HL-60 (cell line): ENCODE measurements at regions not wholly inside any gene's neighbourhood (a gene's known extent, or its start where the extent isn't known, plus 50 kb on each side); places are given as distances from the start of the nearest gene placed in this dataset.

Experiments
- CTCF ChIP-seq: IDR thresholded peaks from one replicate; pipeline ENCODE4 v1.5.1; 2011; ENCODE audit warnings: low read length, control low read depth, inconsistent platforms; ENCODE audit not compliant: insufficient read depth
- GABPA ChIP-seq: IDR thresholded peaks from 2 replicates; pipeline ENCODE4 v1.6.1; 2012; ENCODE audit warnings: low read depth
- POLR2AphosphoS5 ChIP-seq: IDR thresholded peaks from 2 replicates; pipeline ENCODE4 v1.6.1; 2012; ENCODE audit warnings: low read depth
- SPI1 ChIP-seq: IDR thresholded peaks from 2 replicates; pipeline ENCODE4 v1.6.1; 2012; ENCODE audit warnings: low read depth, mild to moderate bottlenecking, borderline replicate concordance
- TF ChIP-seq, protein P1 (sequence below): IDR thresholded peaks from 2 replicates; pipeline ENCODE4 v1.6.1; 2012; ENCODE audit warnings: low read depth; ENCODE audit not compliant: insufficient replicate concordance

GRCh38 chr12:77488041-77488620 is 342.6 kb upstream of the NAV3 start:
- no peak for TF ChIP-seq CTCF
- no peak for TF ChIP-seq POLR2AphosphoS5
- no peak for TF ChIP-seq GABPA
- TF ChIP-seq, protein P1, sequence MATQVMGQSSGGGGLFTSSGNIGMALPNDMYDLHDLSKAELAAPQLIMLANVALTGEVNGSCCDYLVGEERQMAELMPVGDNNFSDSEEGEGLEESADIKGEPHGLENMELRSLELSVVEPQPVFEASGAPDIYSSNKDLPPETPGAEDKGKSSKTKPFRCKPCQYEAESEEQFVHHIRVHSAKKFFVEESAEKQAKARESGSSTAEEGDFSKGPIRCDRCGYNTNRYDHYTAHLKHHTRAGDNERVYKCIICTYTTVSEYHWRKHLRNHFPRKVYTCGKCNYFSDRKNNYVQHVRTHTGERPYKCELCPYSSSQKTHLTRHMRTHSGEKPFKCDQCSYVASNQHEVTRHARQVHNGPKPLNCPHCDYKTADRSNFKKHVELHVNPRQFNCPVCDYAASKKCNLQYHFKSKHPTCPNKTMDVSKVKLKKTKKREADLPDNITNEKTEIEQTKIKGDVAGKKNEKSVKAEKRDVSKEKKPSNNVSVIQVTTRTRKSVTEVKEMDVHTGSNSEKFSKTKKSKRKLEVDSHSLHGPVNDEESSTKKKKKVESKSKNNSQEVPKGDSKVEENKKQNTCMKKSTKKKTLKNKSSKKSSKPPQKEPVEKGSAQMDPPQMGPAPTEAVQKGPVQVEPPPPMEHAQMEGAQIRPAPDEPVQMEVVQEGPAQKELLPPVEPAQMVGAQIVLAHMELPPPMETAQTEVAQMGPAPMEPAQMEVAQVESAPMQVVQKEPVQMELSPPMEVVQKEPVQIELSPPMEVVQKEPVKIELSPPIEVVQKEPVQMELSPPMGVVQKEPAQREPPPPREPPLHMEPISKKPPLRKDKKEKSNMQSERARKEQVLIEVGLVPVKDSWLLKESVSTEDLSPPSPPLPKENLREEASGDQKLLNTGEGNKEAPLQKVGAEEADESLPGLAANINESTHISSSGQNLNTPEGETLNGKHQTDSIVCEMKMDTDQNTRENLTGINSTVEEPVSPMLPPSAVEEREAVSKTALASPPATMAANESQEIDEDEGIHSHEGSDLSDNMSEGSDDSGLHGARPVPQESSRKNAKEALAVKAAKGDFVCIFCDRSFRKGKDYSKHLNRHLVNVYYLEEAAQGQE, result no peak
- no peak for TF ChIP-seq SPI1
